ENCODE measurements at regions not wholly inside any gene's neighbourhood (a gene's known extent, or its start where the extent isn't known, plus 50 kb on each side); places are given as distances from the start of the nearest gene placed in this dataset.
"Not testable (repeated sequence)": the region's sequence is repeated elsewhere in the genome, so short reads cannot be mapped to it uniquely, and the experiment has no call there.

- no peak for DNase-seq (ENCODE audit: low spot score)
Measured at GRCh38 chr13:50130123-50130946, 115.1 kb downstream of the KCNRG start.

DNA sequence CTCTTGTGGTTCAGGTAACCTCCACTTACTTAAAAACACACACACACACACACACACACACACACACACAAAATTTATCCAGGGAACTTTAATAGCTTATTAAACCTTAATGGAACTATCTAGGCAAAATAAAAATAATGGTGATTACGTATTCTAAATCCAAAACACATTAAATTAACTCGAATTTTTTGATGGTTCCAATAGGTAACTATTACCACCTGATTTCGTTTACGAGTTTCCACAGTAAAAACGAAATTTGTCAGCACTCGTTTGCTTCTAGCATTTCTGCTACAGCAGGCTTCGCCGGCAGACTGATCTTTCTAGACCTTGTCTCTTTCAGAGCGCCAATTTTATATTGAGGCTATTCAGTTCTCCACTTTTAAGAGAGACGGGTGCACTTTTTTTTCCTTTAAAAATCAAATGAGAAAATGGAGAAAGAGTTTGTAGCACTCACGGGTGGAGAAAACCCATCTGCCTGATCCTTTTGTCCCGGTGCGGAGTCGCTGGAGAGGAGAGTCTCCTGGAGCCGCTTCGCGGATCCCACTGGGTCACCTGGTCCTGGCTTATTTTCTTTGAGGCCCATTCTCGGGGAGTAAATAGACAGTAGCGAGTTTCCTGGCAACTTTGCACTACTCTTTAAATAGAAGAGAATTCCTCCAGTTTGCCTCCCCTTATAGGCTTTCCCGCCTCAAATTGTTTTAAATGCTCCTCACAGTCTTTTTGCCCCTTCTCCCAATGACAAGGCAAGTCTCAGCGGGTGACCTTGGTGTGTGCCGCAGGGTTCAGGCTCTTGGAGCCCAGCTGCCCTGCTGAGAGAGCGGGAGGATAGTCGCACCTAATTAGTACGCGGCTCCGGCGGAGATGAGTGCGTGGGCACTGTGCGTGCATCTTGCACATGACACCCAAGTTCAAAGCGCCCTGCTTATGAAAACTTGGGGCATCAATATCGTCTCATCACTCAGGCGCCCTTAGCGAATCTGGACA, 117.0 kb downstream of the KCNRG start:
- no peak for DNase-seq (ENCODE audit: low spot score)

DNA sequence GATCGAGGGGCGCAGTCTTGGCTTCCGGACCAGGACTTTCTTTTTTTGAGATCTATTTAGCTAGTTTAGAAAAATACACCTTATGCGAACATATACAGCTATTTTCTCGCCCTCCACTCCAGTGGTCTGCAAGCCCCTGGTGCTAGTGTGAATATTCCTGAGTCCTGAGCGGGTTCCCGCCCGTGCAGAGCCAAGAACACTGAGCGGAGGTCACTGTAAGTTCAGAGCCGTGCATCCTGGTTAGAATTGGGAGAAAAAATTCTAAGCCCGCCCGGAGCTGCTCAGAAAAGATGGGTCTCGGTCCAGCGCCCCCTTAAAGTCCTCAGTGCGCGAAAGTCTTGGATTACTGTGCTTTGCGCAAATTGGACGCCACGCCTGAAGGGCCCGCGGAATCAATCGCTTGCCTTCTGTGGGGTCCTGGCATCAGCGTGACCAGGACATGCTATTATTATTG, 117.7 kb downstream of the KCNRG start:
- DNase-seq (ENCODE audit: low spot score): no peak

DNA sequence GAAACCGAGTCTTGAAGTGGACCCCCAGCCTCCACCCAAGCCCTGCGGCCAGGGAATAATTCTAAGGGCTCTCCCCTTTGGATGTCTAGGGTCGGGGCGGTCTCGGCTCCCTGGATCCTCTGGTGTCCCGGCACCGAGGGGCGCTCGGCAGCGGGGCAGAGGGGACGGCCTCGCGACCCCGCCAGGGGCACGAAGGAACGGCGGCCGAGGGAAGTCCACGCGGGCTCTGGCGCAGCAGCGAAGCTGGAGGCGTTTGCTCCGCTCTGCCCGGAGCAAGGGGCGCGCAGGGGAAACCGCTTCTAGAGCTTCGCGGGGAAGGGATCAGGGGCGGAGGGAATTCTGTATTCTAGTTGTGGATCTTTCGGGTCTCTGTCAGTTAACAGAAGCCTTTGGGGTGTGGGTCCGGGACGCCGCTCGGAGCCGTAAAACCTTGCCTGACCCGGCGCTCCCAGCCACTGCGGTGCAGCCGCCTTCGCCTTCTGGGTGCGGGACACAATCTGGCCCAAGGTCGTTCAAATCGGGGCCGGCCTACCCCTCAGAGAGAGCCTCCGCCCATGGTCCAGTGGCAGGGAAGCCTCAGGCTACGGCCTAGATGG, 118.2 kb downstream of the KCNRG start:
- no peak for DNase-seq (ENCODE audit: low spot score)

DNA sequence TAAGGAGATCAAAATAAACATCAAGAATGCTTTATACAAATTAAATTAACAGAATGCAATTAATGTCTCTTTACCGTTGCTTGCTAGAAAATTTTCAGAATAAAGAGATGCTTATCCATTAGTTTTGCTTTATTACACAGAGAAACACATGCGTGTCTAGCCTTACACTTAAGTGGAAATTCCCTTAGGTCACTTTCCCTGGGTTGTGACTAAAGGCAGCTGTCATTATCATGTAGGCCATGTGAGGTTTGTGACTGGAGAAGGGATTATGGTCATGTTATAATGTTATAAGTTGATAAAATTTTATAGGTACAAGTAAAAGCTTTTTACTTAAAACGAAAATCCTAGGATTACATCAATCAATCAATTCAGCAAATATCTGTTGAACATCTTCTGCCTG, 121.0 kb downstream of the KCNRG start:
- no peak for DNase-seq (ENCODE audit: low spot score)

- DNase-seq (ENCODE audit: low spot score): no peak
Measured at GRCh38 chr13:50136678-50137077, 121.4 kb downstream of the KCNRG start.

GRCh38 chr13:50139435-50139934, 124.2 kb downstream of the KCNRG start:
- not testable (repeated sequence) for DNase-seq (ENCODE audit: low spot score)

- DNase-seq (ENCODE audit: low spot score): no peak
Measured at GRCh38 chr13:50140153-50140552, 124.9 kb downstream of the KCNRG start.

DNA sequence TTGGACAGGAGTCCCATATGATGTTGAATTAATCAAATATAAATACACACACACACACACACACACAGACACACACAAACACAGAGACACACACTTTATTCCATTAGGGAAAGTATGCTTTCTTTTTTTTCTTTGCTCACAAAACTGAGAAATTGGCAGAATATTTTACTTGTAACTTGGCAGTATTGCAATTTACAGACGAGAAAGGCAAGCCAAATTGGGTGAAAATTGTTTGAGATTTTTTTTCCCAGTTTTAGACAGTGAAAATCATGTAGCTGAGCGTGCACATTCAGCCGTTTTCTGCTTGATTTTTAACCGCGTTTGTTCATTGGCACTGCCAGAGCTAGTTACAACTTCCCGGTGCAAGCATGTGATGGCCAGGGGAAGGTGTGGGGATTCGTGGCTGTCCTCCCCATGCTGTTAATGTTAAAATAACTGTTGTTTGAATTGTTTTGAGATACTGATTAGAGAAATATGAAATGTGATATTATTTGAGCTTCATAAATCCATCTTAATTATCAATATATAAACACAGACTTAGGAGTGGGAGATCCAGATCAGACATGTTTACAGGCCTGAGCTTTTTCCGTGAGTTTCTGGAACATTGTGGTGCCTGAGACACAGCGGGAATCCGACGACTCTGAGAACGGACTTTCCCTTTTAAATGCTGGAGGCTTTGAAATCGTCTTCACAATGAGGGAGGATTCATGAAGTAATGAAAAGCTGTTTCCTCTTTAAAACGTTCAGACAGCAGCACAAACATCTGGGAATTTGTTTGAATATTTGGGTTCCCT, 125.5 kb downstream of the KCNRG start:
- DNase-seq (ENCODE audit: low spot score): no peak

GRCh38 chr13:50141375-50141975, 126.2 kb downstream of the KCNRG start:
- no peak for DNase-seq (ENCODE audit: low spot score)

DNA sequence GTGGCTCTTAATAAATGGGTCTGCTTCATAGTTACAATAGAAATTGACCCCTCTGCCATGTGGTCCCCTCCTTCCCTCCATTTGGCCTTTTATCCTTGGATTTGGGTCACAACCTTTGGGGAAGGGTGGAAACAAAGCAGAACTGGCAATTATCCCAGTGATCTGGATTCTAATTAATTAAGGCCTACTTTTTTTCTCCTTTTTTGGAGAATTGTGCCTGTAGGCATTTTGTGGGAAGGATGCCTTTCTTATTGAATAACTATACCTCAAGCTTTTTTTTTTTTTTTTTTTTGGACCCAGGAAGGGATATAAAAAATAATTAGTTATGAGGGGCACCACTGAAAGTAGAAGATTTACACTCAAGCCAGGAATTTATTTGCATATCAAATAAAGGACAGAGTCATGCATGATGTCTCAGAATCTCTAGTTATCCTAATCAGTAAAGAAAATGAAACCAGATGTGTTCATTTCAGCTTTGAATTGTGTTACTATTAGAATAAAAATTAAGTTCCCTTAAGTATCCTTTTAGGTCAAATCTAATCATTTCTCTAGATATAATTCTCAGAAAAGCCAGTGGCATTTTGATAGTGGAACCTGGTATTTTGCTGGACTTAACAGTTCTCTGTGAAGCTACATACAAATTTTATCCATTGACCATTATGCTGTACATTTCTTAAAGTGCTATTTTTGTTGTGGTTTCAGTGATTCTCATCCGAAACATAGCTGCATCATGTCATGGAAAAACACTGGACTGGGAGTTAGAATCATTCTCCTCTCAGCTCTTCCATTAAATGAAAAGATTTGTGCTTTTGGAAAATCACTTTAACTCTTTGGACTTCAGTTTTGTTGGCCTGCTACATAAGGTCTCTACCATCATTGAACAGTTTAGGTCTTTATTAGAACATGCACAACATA, 129.3 kb downstream of the KCNRG start:
- DNase-seq (ENCODE audit: low spot score): no peak

DNA sequence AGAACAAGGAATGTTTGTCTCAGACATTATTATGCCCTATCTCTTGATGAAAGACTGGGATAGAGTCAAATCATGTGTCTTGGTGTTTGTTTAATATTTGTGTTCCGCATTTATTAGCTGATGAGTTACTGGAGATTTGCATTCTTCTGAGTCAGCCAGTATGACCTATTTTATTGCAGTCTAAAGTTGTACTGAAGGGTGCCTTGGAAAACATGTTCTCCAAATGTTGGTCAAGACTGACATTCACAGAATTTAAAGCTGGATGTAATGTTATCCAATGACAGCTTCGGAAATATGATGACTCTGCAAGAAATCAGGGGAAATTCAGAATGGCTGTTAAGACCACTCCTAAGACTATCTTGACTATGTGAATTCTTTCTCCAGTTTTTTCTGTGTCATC, 134.0 kb downstream of the KCNRG start:
- no peak for DNase-seq (ENCODE audit: low spot score)

DNA sequence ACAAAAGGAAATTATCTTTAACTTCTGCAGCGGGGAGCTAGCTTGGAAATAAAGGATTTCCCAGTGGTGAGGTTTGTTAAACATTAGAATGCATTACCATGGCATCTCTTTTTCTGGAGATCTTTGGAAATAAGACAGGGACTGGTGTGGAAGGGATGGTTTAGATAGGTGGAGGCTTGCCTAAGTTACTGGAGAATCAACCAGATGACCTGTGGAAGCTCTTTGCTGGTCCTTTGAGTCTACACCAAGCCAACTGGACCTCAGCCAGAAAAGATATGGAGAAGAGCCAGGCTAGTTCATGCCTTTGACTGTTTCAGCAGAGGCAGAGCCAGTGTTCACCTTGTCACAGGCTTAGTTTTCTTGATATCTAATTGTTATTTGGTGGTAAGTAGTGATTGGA, 134.7 kb downstream of the KCNRG start:
- DNase-seq (ENCODE audit: low spot score): no peak

- DNase-seq (ENCODE audit: low spot score): no peak
Measured at GRCh38 chr13:50152224-50152623, 137.0 kb downstream of the KCNRG start.

DNA sequence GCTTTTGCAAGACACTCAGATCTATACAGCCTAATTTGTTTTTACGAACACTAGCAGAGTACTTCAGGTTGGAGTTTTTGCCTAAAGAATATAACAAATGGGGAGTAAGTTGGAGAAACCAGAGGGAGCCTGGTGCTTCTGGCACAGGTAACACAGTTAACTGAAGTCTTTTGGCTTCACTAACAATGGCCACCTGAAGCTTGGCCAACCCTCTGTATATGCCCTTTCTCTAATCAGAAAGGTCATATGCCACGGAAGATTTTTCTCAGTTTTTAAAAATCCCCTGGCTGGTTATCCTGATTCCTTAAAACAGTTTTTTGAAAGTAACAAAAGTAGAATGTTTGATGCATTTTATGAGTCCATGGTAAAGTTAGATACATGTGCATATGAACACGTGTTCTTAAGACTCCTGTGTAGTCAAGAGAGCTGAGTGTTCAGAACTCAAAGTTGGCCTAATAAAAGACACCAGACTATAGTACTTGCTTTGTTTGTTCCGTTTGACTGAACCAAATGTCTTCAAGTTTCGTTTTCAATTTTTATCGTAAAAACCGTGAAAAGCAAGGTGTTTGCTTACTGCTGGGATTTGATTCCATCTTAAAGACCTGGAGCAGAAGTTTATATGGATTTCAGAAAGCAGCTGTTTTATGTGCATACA, 137.5 kb downstream of the KCNRG start:
- DNase-seq (ENCODE audit: low spot score): no peak

DNA sequence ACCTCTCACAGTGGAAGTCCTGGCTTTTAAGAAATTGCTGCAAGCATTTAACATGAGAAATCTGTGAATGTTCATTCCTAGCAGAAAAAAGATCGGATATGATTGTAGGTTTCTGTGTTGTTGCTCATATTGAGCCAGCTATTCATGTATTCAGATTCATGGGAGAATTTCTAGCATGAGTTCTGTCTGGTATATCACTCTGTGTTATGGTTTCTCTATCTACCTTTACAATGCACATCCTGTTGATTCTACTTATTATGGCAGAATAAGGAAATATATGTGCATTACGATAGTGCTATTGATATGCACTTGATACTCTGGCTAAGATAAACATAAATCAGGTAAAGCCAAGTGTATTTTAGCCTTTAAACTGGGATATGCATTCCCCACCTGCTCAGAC, 138.2 kb downstream of the KCNRG start:
- no peak for DNase-seq (ENCODE audit: low spot score)

GRCh38 chr13:50153876-50154275, 138.6 kb downstream of the KCNRG start:
- DNase-seq (ENCODE audit: low spot score): no peak

DNA sequence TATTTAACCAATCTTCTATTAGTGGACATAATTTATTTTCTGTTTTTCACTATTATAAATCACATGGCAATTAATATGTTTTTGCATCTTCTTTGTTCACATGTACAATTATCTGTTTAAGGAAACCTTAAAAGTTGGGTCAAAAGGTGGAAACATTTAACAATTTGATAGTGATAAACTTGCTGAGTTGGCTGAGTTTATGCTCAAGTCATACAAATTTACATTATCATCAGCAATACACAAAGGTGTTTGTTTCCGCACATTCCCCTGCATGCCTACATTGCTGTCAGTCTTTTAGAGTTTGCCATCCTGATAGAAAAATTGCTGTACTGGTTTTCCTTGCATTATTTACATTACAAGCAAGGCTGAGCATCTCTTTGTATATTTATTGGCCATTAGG, 139.5 kb downstream of the KCNRG start:
- DNase-seq (ENCODE audit: low spot score): no peak

DNA sequence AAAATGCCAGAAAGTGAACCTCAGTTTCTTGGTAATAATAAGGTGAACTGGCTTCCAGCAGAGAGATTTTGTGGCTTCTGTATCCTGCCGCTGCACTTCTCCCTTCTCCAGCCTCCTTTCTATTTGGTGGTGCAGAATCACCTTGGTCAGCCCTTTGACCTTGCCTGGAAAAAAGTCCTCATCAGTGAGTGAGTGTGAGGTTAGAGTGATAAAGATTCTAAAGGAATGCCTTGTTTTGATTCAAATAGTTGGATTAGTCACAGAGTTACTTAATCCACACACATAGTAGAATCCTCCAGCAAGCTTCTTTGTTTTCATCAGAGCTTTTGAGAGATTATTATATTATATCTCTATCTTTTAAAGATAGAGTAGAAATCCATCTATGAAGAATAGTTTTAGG, 140.9 kb downstream of the KCNRG start:
- no peak for DNase-seq (ENCODE audit: low spot score)

Data from ureter (tissue), 1 donor.